RKO (cell line): ENCODE measurements at regions not wholly inside any gene's neighbourhood (a gene's known extent, or its start where the extent isn't known, plus 50 kb on each side); places are given as distances from the start of the nearest gene placed in this dataset.
"Not testable (repeated sequence)": the region's sequence is repeated elsewhere in the genome, so short reads cannot be mapped to it uniquely, and the experiment has no call there.

ENCODE experiments used
- DNase-seq: peaks from one replicate; pipeline ENCODE4 v3.0.0-alpha.2; 2016; ENCODE audit warnings: low spot score

GRCh38 chr7:35910621-35911020, 109.8 kb downstream of the SEPTIN7 start:
- DNase-seq, result not testable (repeated sequence)

- not testable (repeated sequence) for DNase-seq
Observed at GRCh38 chr7:35913350-35913749, 112.5 kb downstream of the SEPTIN7 start.

GRCh38 chr7:35914214-35914613, 113.4 kb downstream of the SEPTIN7 start:
- not testable (repeated sequence) for DNase-seq

GRCh38 chr7:35915247-35915955, 114.5 kb downstream of the SEPTIN7 start:
- not testable (repeated sequence) for DNase-seq

GRCh38 chr7:35918217-35918616, 117.4 kb downstream of the SEPTIN7 start:
- DNase-seq, result not testable (repeated sequence)

DNA sequence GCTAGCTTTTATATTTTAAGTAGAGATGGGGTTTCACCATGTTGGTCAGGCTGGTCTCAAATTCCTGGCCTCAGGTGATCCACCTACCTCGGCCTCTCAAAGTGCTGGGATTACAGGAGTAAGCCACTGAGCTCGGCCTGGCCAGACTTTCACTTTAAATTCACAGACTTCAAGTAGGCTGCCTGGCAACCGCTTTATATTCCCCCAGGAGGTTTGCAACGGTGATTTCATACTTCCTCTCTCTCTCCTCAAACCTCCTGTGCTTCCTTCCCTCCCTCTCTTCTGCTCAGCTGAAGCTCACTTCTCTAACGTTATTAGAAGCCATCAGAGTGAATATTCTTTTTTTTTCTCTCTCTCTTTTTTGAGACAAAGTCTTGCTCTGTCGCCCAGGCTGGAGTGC, 118.8 kb downstream of the SEPTIN7 start:
- DNase-seq, result not testable (repeated sequence)

GRCh38 chr7:35921338-35921737, 120.5 kb downstream of the SEPTIN7 start:
- DNase-seq, result not testable (repeated sequence)

- DNase-seq, result not testable (repeated sequence)
Observed at GRCh38 chr7:35924668-35925067, 123.8 kb downstream of the SEPTIN7 start.

DNA sequence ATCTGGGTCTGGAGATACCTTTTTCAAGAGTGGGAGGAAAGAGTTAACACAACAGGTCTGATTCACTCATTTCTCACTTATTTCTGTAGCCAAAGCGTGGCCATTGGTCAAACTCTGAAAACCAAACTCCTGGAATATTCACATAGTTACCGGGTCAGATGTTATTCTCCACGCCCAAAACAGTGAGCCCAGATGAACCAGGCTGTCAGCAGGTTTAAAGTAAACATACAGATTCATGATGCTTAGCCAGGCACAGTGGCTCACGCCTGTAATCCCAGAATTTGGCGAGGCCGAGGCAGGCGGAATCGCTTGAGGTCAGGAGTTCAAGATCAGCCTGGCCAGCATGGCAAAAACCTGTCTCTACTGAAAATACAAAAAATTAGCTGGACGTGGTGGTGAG, 126.1 kb downstream of the SEPTIN7 start:
- not testable (repeated sequence) for DNase-seq

DNA sequence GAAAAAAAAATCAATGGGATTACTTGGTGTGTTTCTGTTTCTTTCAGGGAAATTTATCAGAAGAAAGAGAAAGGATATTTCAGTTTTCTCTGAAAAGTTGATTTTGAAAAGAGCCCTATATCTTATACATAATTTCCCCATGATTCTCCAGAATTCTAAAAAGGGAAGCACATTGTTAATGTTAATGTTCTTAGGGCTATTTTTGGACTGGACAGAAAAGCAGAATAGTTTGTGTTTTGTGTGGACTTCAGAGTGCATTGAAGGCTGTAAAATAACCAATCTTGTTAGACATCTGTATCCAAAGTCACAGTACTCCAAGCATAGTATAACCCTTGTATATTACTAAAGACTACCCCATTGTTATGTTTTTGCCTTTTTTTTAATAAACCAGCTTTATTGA, 130.3 kb downstream of the SEPTIN7 start:
- DNase-seq, result not testable (repeated sequence)

- DNase-seq, result not testable (repeated sequence)
Observed at GRCh38 chr7:35931551-35931950, 130.7 kb downstream of the SEPTIN7 start.

- DNase-seq, result not testable (repeated sequence)
Observed at GRCh38 chr7:35940695-35941094, 139.8 kb downstream of the SEPTIN7 start.

- peak; percentile 8 for DNase-seq
Observed at GRCh38 chr7:35945621-35946020, 144.8 kb downstream of the SEPTIN7 start.

- DNase-seq, result not testable (repeated sequence)
Observed at GRCh38 chr7:35955735-35956134, 154.9 kb downstream of the SEPTIN7 start.

GRCh38 chr7:35956988-35957387, 156.1 kb downstream of the SEPTIN7 start:
- DNase-seq, result not testable (repeated sequence)

DNA sequence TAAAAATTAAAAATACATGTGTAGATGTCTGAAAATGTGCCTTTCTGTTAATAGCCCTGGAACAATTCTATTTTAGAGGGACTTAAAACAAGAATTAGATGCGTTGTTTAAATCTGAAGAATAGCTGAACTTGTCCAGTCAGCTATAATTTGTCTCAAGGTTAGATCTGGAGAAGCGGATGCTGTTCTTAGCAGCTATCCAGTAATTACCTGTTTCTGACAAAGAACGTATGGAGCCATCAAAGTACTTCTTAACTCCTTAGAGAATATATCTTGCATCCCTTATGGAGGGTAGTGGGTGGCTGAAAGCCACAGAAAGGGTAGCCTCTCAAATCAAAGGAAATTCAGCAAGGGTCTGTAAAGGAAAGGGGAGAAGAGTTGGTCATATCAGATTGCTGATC, 160.4 kb downstream of the SEPTIN7 start:
- not testable (repeated sequence) for DNase-seq

- DNase-seq, result not testable (repeated sequence)
Observed at GRCh38 chr7:35962607-35963006, 161.8 kb downstream of the SEPTIN7 start.

- DNase-seq, result no peak
Observed at GRCh38 chr7:35967366-35968139, 166.7 kb downstream of the SEPTIN7 start.

DNA sequence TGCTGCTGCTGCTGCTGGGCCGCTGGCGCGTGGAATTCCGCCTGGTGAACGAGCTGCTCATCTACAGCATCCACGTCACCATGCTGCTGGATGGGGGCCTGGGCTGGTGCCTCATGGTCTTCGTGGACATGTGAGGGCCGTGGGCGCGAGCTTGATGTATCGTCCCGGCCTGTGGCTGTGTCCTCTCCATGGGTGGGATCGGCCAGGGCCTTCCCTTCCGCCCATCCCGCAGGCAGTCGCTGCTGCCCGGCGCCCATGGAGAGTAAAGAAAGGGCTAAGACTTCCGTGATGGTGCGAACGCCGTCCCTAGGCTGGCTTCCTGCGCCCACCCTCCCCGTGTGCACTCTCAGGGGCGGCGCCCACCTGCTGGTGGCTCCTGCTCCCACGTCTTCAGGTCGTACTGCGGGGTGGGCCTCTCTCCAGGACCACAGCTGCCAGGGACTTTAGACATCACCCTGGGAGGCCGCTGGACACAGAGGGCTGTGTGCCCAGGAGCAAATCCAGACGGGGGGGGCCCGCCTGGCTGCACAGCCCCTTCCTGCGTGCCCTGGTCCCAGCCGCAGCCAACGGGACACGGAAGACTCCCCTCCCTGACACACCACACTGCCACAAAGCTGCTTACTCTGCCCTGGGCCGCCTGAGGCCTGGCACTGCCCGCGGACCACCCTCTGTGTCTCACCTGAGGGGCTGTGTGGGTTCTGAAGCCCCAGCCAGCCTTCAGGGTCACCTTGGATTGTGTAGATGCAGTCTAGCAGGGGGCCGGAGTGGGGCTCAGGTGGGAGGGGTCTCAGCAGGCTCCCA, 167.5 kb downstream of the SEPTIN7 start:
- no peak for DNase-seq

DNA sequence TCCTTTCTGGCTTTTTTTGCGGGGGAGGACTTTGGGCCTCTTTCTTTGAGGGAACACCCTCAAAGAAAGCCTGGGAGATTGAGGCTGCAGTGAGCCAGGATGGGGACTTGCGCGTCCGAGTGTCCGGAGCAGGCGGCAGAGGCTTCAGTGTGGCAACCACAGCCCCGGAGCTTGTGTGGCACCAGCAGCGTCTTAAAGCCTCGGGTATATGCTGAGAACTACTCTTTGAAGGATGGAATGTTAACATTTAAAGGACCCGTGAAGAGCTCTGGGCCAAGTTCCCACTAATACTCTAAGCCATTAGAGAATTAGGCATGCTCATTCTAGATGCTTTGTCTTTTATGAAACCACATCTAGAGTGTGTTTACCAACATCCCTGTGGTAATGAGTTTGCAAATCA, 168.2 kb downstream of the SEPTIN7 start:
- no peak for DNase-seq

DNA sequence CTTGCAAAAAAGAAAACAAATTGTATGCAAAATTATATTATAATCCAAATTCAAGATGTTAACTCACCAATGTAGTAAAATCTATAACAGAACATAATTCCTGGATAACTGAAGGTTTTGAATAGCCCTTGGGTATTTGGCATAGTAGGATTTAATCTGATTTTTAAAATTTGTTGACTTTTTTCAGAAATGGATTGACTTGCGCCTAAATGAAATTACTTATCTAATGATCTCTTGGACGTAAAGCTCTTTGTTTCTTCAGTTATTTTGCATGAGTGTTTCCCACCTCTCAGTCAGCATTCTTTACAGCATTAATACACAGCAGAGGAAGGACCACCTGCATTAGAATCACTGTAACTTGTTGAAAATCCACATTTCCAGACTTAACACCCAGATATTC, 169.6 kb downstream of the SEPTIN7 start:
- no peak for DNase-seq

GRCh38 chr7:35971133-35971891, 170.5 kb downstream of the SEPTIN7 start:
- no peak for DNase-seq
